HEK293 (cell line): ENCODE measurements at regions not wholly inside any gene's neighbourhood (a gene's known extent, or its start where the extent isn't known, plus 50 kb on each side); places are given as distances from the start of the nearest gene placed in this dataset.

Experiments
- RBAK ChIP-seq: fragments of 450-650 bp; formaldehyde crosslinking; IDR thresholded peaks from 2 replicates; pipeline ENCODE4 v1.5.1; 2016; ENCODE audit warnings: missing biosample characterization, missing genetic modification characterization
- TCF7L2 ChIP-seq: IDR thresholded peaks from 2 replicates; pipeline ENCODE4 v1.6.1; 2011; ENCODE audit warnings: low read depth, mild to moderate bottlenecking, inconsistent platforms, low read length, moderate library complexity, borderline replicate concordance
- YY1 ChIP-seq: fragments of 450-650 bp; formaldehyde crosslinking; IDR thresholded peaks from 2 replicates; pipeline ENCODE4 v1.5.1; 2018; ENCODE audit warnings: missing biosample characterization, missing genetic modification characterization
- ZNF2 ChIP-seq: fragments of 450-650 bp; formaldehyde crosslinking; IDR thresholded peaks from 2 replicates; pipeline ENCODE4 v1.5.1; 2016; ENCODE audit warnings: missing biosample characterization, missing genetic modification characterization
- ZNF274 ChIP-seq, 2 experiments: fragments of 200-500 bp in 1 of 2; fragments of 450-650 bp in 1 of 2; sonication (Bioruptor generic) in 1 of 2; formaldehyde crosslinking in 1 of 2; IDR thresholded peaks; 2 replicates each; pipeline versions ENCODE4 v1.5.1 to v1.6.1; 2014 to 2016; ENCODE audit warnings: borderline replicate concordance in 1 of 2, inconsistent platforms in 1 of 2, low read length in 1 of 2, missing biosample characterization in 1 of 2, missing genetic modification characterization in 1 of 2
- ZNF510 ChIP-seq: fragments of 450-650 bp; formaldehyde crosslinking; IDR thresholded peaks from 2 replicates; pipeline ENCODE4 v1.5.1; 2018; ENCODE audit warnings: mild to moderate bottlenecking, missing genetic modification characterization, missing biosample characterization; ENCODE audit not compliant: insufficient replicate concordance
- ZNF670 ChIP-seq: fragments of 450-650 bp; formaldehyde crosslinking; IDR thresholded peaks from 2 replicates; pipeline ENCODE4 v1.5.1; 2016; ENCODE audit warnings: missing biosample characterization, missing genetic modification characterization, low read depth
- ZNF791 ChIP-seq: fragments of 450-650 bp; formaldehyde crosslinking; IDR thresholded peaks from 2 replicates; pipeline ENCODE4 v1.5.1; 2016; ENCODE audit warnings: missing biosample characterization, missing genetic modification characterization
- ZSCAN16 ChIP-seq: fragments of 450-650 bp; formaldehyde crosslinking; IDR thresholded peaks from 2 replicates; pipeline ENCODE4 v1.5.1; 2016; ENCODE audit warnings: missing biosample characterization, missing genetic modification characterization
- TF ChIP-seq, protein P1 (sequence below): fragments of 450-650 bp; formaldehyde crosslinking; IDR thresholded peaks from 2 replicates; pipeline ENCODE4 v1.5.1; 2016; ENCODE audit warnings: missing biosample characterization, missing genetic modification characterization
- TF ChIP-seq, protein P2 (sequence below): sonication (generic); formaldehyde crosslinking; IDR thresholded peaks from 2 replicates; pipeline ENCODE4 v1.8.1; 2022; ENCODE audit warnings: mild to moderate bottlenecking, moderate library complexity, missing genetic modification reagents
- TF ChIP-seq, protein P3 (sequence below): fragments of 450-650 bp; formaldehyde crosslinking; conservative IDR thresholded peaks from 2 replicates; pipeline ENCODE4 v1.5.1; 2016; ENCODE audit warnings: low read depth, missing biosample characterization, missing genetic modification characterization

DNA sequence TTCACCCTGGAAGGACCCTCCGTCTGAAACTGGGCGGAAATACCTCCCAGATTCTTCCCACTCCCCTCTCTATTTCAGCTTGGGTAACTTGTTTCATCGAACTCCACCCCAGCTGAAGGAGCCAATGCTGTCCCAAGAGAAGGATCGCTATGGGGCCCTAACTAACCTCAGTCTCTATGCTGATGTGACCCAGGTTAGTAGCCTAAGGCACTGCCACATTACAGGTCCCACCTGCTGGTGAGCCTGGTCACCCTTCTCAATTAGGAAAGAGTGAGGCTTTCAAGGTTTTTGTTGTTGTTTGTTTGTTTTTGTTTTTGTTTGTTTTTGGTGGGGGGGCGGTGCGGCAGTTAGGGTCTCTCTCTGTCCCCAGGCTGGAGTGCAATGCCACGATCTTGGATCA lies 168.4 kb downstream of the OR2B2 start:
- TF ChIP-seq, protein P1, sequence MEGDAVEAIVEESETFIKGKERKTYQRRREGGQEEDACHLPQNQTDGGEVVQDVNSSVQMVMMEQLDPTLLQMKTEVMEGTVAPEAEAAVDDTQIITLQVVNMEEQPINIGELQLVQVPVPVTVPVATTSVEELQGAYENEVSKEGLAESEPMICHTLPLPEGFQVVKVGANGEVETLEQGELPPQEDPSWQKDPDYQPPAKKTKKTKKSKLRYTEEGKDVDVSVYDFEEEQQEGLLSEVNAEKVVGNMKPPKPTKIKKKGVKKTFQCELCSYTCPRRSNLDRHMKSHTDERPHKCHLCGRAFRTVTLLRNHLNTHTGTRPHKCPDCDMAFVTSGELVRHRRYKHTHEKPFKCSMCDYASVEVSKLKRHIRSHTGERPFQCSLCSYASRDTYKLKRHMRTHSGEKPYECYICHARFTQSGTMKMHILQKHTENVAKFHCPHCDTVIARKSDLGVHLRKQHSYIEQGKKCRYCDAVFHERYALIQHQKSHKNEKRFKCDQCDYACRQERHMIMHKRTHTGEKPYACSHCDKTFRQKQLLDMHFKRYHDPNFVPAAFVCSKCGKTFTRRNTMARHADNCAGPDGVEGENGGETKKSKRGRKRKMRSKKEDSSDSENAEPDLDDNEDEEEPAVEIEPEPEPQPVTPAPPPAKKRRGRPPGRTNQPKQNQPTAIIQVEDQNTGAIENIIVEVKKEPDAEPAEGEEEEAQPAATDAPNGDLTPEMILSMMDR (tag by site-specific recombination), result no peak
- no peak for TF ChIP-seq ZNF274 (IDR thresholded peaks at IDR 0.05; ENCODE audit: low read length)
- TF ChIP-seq ZNF274 (tag by site-specific recombination; IDR thresholded peaks at IDR 0.05; ENCODE audit: borderline replicate concordance), result no peak
- TF ChIP-seq ZSCAN16 (tag by site-specific recombination), result no peak
- TF ChIP-seq, protein P2, sequence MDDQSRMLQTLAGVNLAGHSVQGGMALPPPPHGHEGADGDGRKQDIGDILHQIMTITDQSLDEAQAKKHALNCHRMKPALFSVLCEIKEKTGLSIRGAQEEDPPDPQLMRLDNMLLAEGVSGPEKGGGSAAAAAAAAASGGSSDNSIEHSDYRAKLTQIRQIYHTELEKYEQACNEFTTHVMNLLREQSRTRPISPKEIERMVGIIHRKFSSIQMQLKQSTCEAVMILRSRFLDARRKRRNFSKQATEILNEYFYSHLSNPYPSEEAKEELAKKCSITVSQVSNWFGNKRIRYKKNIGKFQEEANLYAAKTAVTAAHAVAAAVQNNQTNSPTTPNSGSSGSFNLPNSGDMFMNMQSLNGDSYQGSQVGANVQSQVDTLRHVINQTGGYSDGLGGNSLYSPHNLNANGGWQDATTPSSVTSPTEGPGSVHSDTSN (CRISPR knock-in tag), result no peak
- no peak for TF ChIP-seq ZNF670 (tag by site-specific recombination)
- TF ChIP-seq RBAK (tag by site-specific recombination), result no peak
- TF ChIP-seq, protein P3, sequence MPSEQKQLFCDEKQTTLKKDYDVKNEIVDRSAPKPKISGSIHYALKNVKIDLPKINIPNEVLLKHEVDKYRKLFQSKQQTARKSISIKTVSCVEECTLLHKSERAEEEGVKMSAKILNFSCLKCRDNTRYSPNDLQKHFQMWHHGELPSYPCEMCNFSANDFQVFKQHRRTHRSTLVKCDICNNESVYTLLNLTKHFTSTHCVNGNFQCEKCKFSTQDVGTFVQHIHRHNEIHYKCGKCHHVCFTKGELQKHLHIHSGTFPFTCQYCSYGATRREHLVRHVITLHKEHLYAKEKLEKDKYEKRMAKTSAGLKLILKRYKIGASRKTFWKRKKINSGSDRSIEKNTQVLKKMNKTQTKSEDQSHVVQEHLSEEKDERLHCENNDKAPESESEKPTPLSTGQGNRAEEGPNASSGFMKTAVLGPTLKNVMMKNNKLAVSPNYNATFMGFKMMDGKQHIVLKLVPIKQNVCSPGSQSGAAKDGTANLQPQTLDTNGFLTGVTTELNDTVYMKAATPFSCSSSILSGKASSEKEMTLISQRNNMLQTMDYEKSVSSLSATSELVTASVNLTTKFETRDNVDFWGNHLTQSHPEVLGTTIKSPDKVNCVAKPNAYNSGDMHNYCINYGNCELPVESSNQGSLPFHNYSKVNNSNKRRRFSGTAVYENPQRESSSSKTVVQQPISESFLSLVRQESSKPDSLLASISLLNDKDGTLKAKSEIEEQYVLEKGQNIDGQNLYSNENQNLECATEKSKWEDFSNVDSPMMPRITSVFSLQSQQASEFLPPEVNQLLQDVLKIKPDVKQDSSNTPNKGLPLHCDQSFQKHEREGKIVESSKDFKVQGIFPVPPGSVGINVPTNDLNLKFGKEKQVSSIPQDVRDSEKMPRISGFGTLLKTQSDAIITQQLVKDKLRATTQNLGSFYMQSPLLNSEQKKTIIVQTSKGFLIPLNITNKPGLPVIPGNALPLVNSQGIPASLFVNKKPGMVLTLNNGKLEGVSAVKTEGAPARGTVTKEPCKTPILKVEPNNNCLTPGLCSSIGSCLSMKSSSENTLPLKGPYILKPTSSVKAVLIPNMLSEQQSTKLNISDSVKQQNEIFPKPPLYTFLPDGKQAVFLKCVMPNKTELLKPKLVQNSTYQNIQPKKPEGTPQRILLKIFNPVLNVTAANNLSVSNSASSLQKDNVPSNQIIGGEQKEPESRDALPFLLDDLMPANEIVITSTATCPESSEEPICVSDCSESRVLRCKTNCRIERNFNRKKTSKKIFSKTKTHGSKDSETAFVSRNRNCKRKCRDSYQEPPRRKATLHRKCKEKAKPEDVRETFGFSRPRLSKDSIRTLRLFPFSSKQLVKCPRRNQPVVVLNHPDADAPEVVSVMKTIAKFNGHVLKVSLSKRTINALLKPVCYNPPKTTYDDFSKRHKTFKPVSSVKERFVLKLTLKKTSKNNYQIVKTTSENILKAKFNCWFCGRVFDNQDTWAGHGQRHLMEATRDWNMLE (tag by site-specific recombination), result no peak
- no peak for TF ChIP-seq TCF7L2
- TF ChIP-seq ZNF791 (tag by site-specific recombination), result no peak
- no peak for TF ChIP-seq YY1 (tag by site-specific recombination)
- TF ChIP-seq ZNF2, result no peak
- no peak for TF ChIP-seq ZNF510
